K562 (cell line): ENCODE measurements at regions not wholly inside any gene's neighbourhood (a gene's known extent, or its start where the extent isn't known, plus 50 kb on each side); places are given as distances from the start of the nearest gene placed in this dataset.
A peak's percentile ranks its signal among the peaks of the same experiment; 100 is the strongest.

Experiments
- ATAC-seq: fragments of 200-7000 bp; cut with Tn5 transposase; 3 replicates; pipeline ENCODE4 v1.9.1; 2020; ENCODE audit warnings: moderate library complexity
- BruUV-seq: library from RNA; stranded (reverse); fragments of 400-500 nt; replicated peaks from 2 replicates; lab custom pipeline; 2021; lab: Mats Ljungman, UMichigan
- CTCF ChIA-PET: fragments of 300-600 bp; formaldehyde crosslinking; extraction: SDS; loops from one replicate; lab custom pipeline; 2021; ENCODE audit warnings: low intra/inter-chr PET ratio; lab: Yijun Ruan, JAX
- POLR2A ChIA-PET: fragments of 300-600, 350-650 bp; sonication (Branson Sonifier 250); formaldehyde crosslinking; extraction: SDS; loops from one replicate; lab custom pipeline; 2021; ENCODE audit warnings: antibody characterized with exemption, inconsistent platforms; lab: Yijun Ruan, JAX
- DNase-seq, 4 experiments: peaks; one replicate each; pipeline versions ENCODE4 v3.0.0 to v3.0.0-alpha.2; 2011 to 2018; ENCODE audit warnings: low spot score in 3 of 4, mixed read lengths in 3 of 4; ENCODE audit errors: extremely low read depth in 1 of 4
- FAIRE-seq: peaks from 2 replicates; lab custom pipeline; 2011; peaks lifted over from hg19 to GRCh38; lab: Jason Lieb, UNC
- H2AFZ ChIP-seq: 2 replicates; pipeline ENCODE4 v1.6.0; 2011; ENCODE audit warnings: low read depth, low read length, control low read depth, inconsistent platforms
- H3K27ac ChIP-seq: fragments of 200-600 bp; 3 replicates; pipeline ENCODE4 v1.8.0; 2011; ENCODE audit warnings: low read depth, mild to moderate bottlenecking, control low read depth, inconsistent platforms, low read length, moderate library complexity, mixed read lengths; ENCODE audit errors: extremely low read depth
- H3K27me3 ChIP-seq, 2 experiments: fragments of 300-600 bp in 1 of 2; 2 replicates in 1 of 2; 3 replicates in 1 of 2; pipeline versions ENCODE4 v1.6.0 to v1.8.0; 2011; ENCODE audit warnings: inconsistent platforms in 2 of 2, low read length in 2 of 2, mild to moderate bottlenecking in 1 of 2, mixed read lengths in 1 of 2, moderate library complexity in 1 of 2; ENCODE audit not compliant: control insufficient read depth in 2 of 2, insufficient read depth in 2 of 2
- H3K36me3 ChIP-seq: fragments of 300-600 bp; 3 replicates; pipeline ENCODE4 v1.8.0; 2011; ENCODE audit warnings: mild to moderate bottlenecking, low read length, inconsistent platforms; ENCODE audit not compliant: control insufficient read depth, insufficient read depth
- H3K4me1 ChIP-seq, 2 experiments: fragments of 200-600 bp in 1 of 2; replicated peaks in 1 of 2; 2 replicates in 1 of 2; 3 replicates in 1 of 2; pipeline versions ENCODE4 v1.5.1 to v1.8.0; 2011; ENCODE audit warnings: inconsistent platforms in 2 of 2, low read length in 2 of 2, mild to moderate bottlenecking in 1 of 2, mixed read lengths in 1 of 2, moderate library complexity in 1 of 2; ENCODE audit not compliant: control insufficient read depth in 2 of 2, insufficient read depth in 2 of 2
- H3K4me2 ChIP-seq: 2 replicates; pipeline ENCODE4 v1.6.1; 2011; ENCODE audit warnings: low read length, control low read depth, inconsistent platforms, mixed read lengths; ENCODE audit not compliant: insufficient read depth
- H3K4me3 ChIP-seq: fragments of 200-600 bp; sonication (generic), shearing (Covaris generic); 2 replicates; pipeline ENCODE4 v1.5.1; 2016; ENCODE audit warnings: control low read depth, inconsistent platforms
- H3K79me2 ChIP-seq: fragments of 200-600 bp; 3 replicates; pipeline ENCODE4 v1.8.0; 2011; ENCODE audit warnings: low read length, inconsistent platforms; ENCODE audit not compliant: control insufficient read depth, insufficient read depth
- H3K9ac ChIP-seq, 2 experiments: 2 replicates each; pipeline versions ENCODE4 v1.6.0 to v1.6.1; 2011; ENCODE audit warnings: low read depth in 2 of 2, low read length in 2 of 2, control low read depth in 1 of 2, inconsistent platforms in 1 of 2, mild to moderate bottlenecking in 1 of 2, mixed read lengths in 1 of 2; ENCODE audit not compliant: insufficient read depth in 1 of 2
- H3K9me1 ChIP-seq: one replicate; pipeline ENCODE4 v1.6.0; 2011; ENCODE audit warnings: inconsistent platforms, mild to moderate bottlenecking, low read length, moderate library complexity; ENCODE audit not compliant: control insufficient read depth, insufficient read depth
- H3K9me3 ChIP-seq: replicated peaks from 2 replicates; pipeline ENCODE4 v1.5.1; 2011; ENCODE audit warnings: low read depth, low read length, inconsistent platforms; ENCODE audit not compliant: control insufficient read depth, insufficient read depth
- H4K20me1 ChIP-seq: replicated peaks from 2 replicates; pipeline ENCODE4 v1.6.1; 2011; ENCODE audit warnings: low read length, inconsistent platforms, mixed read lengths; ENCODE audit not compliant: control insufficient read depth, insufficient read depth
- KAT2B ChIP-seq: IDR thresholded peaks from one replicate; pipeline ENCODE4 v1.6.1; 2012; ENCODE audit warnings: low read depth, mild to moderate bottlenecking, control low read depth, inconsistent platforms, low read length, moderate library complexity
- MAFG ChIP-seq: fragments of 450-650 bp; conservative IDR thresholded peaks from 2 replicates; pipeline ENCODE4 v1.6.1; 2016; ENCODE audit warnings: missing genetic modification characterization, missing compliant biosample characterization
- MAFK ChIP-seq: IDR thresholded peaks from 2 replicates; pipeline ENCODE4 v1.6.1; 2011; ENCODE audit warnings: low read length, improper control_type of control experiment
- POLR2H ChIP-seq: IDR thresholded peaks from 2 replicates; pipeline ENCODE4 v1.6.1; 2016; ENCODE audit warnings: missing genetic modification characterization, low read depth, mild to moderate bottlenecking, control low read depth, missing compliant biosample characterization, moderate library complexity
- U2AF1 ChIP-seq: fragments of 200-400 bp; formaldehyde crosslinking; optimal IDR thresholded peaks from 2 replicates; pipeline ENCODE3; 2017; ENCODE audit warnings: mild to moderate bottlenecking, low read depth, low read length, moderate library complexity
- ZNF143 ChIP-seq: sonication (generic); formaldehyde crosslinking; IDR thresholded peaks from 2 replicates; pipeline ENCODE4 v1.9.0; 2022; ENCODE audit warnings: mild to moderate bottlenecking, missing genetic modification reagents
- ZNF174 ChIP-seq: fragments of 250-450 bp; sonication (Bioruptor Pico); IDR thresholded peaks from 2 replicates; pipeline ENCODE4 v1.4.0; 2020; ENCODE audit warnings: mild to moderate bottlenecking
- ZNF316 ChIP-seq: fragments of 450-650 bp; IDR thresholded peaks from 2 replicates; pipeline ENCODE4 v1.6.1; 2016
- WGBS: fragments of 100-300 bp; shearing (Covaris generic); methylation state at CpG from one replicate; pipeline ENCODE4 v1.1.6; 2016; ENCODE audit warnings: low coverage, mixed read lengths; ENCODE audit not compliant: insufficient coverage; ENCODE audit errors: missing lambda C conversion rate; 5-methylcytosine and 5-hydroxymethylcytosine counted together
- in situ Hi-C: fragments of 300-500 bp; cut with MboI; formaldehyde crosslinking; loops from 4 replicates; pipeline ENCODE4 v1.15.0; 2018; ENCODE audit warnings: inconsistent platforms, mixed read lengths
- intact Hi-C: fragments of 100-400 bp; cut with micrococcal nuclease; formaldehyde crosslinking; loops from 2 replicates; pipeline ENCODE4 v1.14.2; 2022
- TF ChIP-seq, protein P1 (sequence below), 2 experiments: fragments of 250-450 bp in 1 of 2; fragments of 450-650 bp in 1 of 2; sonication (Bioruptor Pico) in 1 of 2; IDR thresholded peaks; 2 replicates each; pipeline versions ENCODE4 v1.6.1 to v1.8.0; 2016 to 2021; ENCODE audit warnings: mild to moderate bottlenecking in 2 of 2, moderate library complexity in 2 of 2, missing compliant biosample characterization in 1 of 2, missing genetic modification characterization in 1 of 2
- TF ChIP-seq, protein P2 (sequence below): sonication (generic); formaldehyde crosslinking; IDR thresholded peaks from 2 replicates; pipeline ENCODE4 v1.8.1; 2023; ENCODE audit warnings: mild to moderate bottlenecking, missing genetic modification reagents
- TF ChIP-seq, protein P3 (sequence below): fragments of 450-650 bp; IDR thresholded peaks from 2 replicates; pipeline ENCODE4 v1.6.1; 2016; ENCODE audit warnings: antibody characterized with exemption
- TF ChIP-seq, protein P4 (sequence below): sonication (generic); formaldehyde crosslinking; IDR thresholded peaks from 2 replicates; pipeline ENCODE4 v1.8.0; 2023; ENCODE audit warnings: missing genetic modification reagents, mild to moderate bottlenecking, borderline replicate concordance

DNA sequence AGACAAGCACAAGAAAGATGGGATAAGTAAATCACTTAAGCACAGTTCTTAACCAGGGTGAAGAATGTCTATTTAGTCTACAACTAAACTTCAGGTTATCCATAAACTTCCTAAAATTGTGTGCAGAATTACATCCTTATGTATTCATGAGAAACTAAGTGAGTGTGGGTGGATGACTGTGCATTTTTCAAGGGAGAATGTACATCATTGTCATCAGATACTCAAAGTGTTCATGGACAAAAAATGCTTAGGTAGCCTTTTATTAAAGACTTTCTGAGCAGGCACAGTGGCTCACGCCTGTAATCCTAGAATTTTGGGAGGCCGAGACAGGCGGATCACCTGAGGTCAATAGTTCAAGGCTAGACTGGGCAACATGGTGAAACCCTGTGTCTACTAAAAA, 2023.8 kb downstream of the LRRC4C start:
- DNase-seq (no peak), ATAC-seq (no peak), FAIRE-seq (no peak)
- intact Hi-C loops (no loop called here), in situ Hi-C loops (no loop called here)
- Histone ChIP-seq H3K27ac (no peak overlapping the region), H3K27me3 (no peaks in the 10 kb centered on the region), H3K79me2 (no peaks in the 10 kb centered on the region), H3K4me3 (no peak overlapping the region), H3K4me1 (no peaks in the 10 kb centered on the region), H3K9me3 (no peaks in the 10 kb centered on the region), H3K36me3 (no peaks in the 10 kb centered on the region), H3K9ac (no peak overlapping the region), H4K20me1 (no peaks in the 10 kb centered on the region), H2AFZ (no peak overlapping the region), H3K9me1 (no peaks in the 10 kb centered on the region), H3K4me2 (no peak overlapping the region)
- ChIA-PET POLR2A (no interaction called here), CTCF (no interaction called here)
- BruUV-seq, result no TSS peak
- 4% methylated on average over 3 of the region's 3 CpGs for WGBS
- TF ChIP-seq ZNF174 (CRISPR knock-in tag) (no peak), MAFK (0 out of 2 replicates have a peak, but pooled peaks have one; percentile 9), KAT2B (no peak), ZNF143 (CRISPR knock-in tag) (no peak), MAFG (peak; percentile 71), U2AF1 (no peak), ZNF316 (peak; percentile 30; the same call in 1 of the 2 replicates), POLR2H (tag) (no peak)
- TF ChIP-seq, protein P1, sequence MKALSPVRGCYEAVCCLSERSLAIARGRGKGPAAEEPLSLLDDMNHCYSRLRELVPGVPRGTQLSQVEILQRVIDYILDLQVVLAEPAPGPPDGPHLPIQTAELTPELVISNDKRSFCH (CRISPR knock-in tag; IDR thresholded peaks at IDR 0.05), result no peak
- TF ChIP-seq, protein P1 (tag; IDR thresholded peaks at IDR 0.05), result no peak
- TF ChIP-seq, protein P2, sequence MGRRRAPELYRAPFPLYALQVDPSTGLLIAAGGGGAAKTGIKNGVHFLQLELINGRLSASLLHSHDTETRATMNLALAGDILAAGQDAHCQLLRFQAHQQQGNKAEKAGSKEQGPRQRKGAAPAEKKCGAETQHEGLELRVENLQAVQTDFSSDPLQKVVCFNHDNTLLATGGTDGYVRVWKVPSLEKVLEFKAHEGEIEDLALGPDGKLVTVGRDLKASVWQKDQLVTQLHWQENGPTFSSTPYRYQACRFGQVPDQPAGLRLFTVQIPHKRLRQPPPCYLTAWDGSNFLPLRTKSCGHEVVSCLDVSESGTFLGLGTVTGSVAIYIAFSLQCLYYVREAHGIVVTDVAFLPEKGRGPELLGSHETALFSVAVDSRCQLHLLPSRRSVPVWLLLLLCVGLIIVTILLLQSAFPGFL, result no peak
- TF ChIP-seq, protein P3, sequence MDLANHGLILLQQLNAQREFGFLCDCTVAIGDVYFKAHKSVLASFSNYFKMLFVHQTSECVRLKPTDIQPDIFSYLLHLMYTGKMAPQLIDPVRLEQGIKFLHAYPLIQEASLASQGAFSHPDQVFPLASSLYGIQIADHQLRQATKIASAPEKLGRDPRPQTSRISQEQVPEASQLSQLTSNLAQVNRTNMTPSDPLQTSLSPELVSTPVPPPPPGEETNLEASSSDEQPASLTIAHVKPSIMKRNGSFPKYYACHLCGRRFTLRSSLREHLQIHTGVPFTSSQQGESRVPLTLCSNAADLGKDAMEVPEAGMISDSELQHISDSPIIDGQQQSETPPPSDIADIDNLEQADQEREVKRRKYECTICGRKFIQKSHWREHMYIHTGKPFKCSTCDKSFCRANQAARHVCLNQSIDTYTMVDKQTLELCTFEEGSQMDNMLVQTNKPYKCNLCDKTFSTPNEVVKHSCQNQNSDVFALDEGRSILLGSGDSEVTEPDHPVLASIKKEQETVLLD, result no peak
- TF ChIP-seq, protein P4, sequence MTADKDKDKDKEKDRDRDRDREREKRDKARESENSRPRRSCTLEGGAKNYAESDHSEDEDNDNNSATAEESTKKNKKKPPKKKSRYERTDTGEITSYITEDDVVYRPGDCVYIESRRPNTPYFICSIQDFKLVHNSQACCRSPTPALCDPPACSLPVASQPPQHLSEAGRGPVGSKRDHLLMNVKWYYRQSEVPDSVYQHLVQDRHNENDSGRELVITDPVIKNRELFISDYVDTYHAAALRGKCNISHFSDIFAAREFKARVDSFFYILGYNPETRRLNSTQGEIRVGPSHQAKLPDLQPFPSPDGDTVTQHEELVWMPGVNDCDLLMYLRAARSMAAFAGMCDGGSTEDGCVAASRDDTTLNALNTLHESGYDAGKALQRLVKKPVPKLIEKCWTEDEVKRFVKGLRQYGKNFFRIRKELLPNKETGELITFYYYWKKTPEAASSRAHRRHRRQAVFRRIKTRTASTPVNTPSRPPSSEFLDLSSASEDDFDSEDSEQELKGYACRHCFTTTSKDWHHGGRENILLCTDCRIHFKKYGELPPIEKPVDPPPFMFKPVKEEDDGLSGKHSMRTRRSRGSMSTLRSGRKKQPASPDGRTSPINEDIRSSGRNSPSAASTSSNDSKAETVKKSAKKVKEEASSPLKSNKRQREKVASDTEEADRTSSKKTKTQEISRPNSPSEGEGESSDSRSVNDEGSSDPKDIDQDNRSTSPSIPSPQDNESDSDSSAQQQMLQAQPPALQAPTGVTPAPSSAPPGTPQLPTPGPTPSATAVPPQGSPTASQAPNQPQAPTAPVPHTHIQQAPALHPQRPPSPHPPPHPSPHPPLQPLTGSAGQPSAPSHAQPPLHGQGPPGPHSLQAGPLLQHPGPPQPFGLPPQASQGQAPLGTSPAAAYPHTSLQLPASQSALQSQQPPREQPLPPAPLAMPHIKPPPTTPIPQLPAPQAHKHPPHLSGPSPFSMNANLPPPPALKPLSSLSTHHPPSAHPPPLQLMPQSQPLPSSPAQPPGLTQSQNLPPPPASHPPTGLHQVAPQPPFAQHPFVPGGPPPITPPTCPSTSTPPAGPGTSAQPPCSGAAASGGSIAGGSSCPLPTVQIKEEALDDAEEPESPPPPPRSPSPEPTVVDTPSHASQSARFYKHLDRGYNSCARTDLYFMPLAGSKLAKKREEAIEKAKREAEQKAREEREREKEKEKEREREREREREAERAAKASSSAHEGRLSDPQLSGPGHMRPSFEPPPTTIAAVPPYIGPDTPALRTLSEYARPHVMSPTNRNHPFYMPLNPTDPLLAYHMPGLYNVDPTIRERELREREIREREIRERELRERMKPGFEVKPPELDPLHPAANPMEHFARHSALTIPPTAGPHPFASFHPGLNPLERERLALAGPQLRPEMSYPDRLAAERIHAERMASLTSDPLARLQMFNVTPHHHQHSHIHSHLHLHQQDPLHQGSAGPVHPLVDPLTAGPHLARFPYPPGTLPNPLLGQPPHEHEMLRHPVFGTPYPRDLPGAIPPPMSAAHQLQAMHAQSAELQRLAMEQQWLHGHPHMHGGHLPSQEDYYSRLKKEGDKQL (CRISPR knock-in tag), result no peak
